ENCODE measurements at regions not wholly inside any gene's neighbourhood (a gene's known extent, or its start where the extent isn't known, plus 50 kb on each side); places are given as distances from the start of the nearest gene placed in this dataset.

DNA sequence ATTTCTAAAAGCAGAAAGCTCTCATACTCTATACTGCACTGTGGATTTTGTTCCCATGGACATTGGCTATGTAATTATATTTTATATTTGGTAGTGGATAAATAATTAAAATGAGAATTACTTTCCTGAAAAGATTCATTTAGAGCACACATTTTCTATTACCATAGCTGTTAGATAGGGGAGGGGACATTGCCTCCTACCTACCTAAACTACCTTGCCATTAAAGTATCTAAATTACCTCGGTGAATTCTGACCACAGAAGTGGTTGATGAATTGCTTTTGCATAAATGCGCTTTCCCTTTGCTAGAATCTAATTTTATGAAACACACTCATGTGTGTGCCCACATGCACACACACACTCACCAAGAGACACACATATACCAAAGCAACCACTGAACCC, 329.1 kb downstream of the MTX2 start:
- no peak overlapping the region for H3K27ac ChIP-seq (ENCODE audit: low read length)
- no peak for TF ChIP-seq POLR2AphosphoS5 (IDR thresholded peaks at IDR 0.05; ENCODE audit: low read depth, low read length)
- no peak for TF ChIP-seq TCF7L2 (IDR thresholded peaks at IDR 0.05; ENCODE audit: low read depth, low read length)
- no peak for TF ChIP-seq SIN3A (IDR thresholded peaks at IDR 0.05; ENCODE audit: borderline replicate concordance, insufficient read depth, low read depth, low read length)
- TF ChIP-seq, protein P1, sequence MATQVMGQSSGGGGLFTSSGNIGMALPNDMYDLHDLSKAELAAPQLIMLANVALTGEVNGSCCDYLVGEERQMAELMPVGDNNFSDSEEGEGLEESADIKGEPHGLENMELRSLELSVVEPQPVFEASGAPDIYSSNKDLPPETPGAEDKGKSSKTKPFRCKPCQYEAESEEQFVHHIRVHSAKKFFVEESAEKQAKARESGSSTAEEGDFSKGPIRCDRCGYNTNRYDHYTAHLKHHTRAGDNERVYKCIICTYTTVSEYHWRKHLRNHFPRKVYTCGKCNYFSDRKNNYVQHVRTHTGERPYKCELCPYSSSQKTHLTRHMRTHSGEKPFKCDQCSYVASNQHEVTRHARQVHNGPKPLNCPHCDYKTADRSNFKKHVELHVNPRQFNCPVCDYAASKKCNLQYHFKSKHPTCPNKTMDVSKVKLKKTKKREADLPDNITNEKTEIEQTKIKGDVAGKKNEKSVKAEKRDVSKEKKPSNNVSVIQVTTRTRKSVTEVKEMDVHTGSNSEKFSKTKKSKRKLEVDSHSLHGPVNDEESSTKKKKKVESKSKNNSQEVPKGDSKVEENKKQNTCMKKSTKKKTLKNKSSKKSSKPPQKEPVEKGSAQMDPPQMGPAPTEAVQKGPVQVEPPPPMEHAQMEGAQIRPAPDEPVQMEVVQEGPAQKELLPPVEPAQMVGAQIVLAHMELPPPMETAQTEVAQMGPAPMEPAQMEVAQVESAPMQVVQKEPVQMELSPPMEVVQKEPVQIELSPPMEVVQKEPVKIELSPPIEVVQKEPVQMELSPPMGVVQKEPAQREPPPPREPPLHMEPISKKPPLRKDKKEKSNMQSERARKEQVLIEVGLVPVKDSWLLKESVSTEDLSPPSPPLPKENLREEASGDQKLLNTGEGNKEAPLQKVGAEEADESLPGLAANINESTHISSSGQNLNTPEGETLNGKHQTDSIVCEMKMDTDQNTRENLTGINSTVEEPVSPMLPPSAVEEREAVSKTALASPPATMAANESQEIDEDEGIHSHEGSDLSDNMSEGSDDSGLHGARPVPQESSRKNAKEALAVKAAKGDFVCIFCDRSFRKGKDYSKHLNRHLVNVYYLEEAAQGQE (IDR thresholded peaks at IDR 0.05; ENCODE audit: insufficient read depth in 1 of 2, low read depth in 2 of 2, low read length in 1 of 2) = no peak
- TF ChIP-seq, protein P2, sequence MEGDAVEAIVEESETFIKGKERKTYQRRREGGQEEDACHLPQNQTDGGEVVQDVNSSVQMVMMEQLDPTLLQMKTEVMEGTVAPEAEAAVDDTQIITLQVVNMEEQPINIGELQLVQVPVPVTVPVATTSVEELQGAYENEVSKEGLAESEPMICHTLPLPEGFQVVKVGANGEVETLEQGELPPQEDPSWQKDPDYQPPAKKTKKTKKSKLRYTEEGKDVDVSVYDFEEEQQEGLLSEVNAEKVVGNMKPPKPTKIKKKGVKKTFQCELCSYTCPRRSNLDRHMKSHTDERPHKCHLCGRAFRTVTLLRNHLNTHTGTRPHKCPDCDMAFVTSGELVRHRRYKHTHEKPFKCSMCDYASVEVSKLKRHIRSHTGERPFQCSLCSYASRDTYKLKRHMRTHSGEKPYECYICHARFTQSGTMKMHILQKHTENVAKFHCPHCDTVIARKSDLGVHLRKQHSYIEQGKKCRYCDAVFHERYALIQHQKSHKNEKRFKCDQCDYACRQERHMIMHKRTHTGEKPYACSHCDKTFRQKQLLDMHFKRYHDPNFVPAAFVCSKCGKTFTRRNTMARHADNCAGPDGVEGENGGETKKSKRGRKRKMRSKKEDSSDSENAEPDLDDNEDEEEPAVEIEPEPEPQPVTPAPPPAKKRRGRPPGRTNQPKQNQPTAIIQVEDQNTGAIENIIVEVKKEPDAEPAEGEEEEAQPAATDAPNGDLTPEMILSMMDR (IDR thresholded peaks at IDR 0.05) = no peak
- H3K4me1 ChIP-seq (ENCODE audit: control insufficient read depth, insufficient read depth, low read length) = no peaks in the 10 kb centered on the region
- no TSS peak for BruUV-seq (replicated peaks)
- H3K36me3 ChIP-seq (ENCODE audit: control insufficient read depth, insufficient read depth, low read length) = no peaks in the 10 kb centered on the region
- CTCF ChIA-PET = no interaction called here
- ATAC-seq (no peak), DNase-seq (ENCODE audit: low read depth, low spot score) (no peak)
- no peaks in the 10 kb centered on the region for H3K9me3 ChIP-seq (ENCODE audit: control insufficient read depth, insufficient read depth, low read depth, low read length)
- no peak overlapping the region for H3K4me3 ChIP-seq (ENCODE audit: low read depth in 2 of 2, low read length in 2 of 2)
- H3K27me3 ChIP-seq (ENCODE audit: control insufficient read depth, insufficient read depth, low read length) = peaks cover 4% of the 10 kb centered on the region; the same call in 1 of the 2 replicates
- POLR2A ChIA-PET = no interaction called here
- in situ Hi-C loops (cut with HindIII; ENCODE audit: low pct_unique_long_range_greater_than_20kb, low sequenced_read_pairs) = no loop called here
- intact Hi-C loops (cut with micrococcal nuclease; ENCODE audit: unreplicated experiment) = no loop called here

DNA sequence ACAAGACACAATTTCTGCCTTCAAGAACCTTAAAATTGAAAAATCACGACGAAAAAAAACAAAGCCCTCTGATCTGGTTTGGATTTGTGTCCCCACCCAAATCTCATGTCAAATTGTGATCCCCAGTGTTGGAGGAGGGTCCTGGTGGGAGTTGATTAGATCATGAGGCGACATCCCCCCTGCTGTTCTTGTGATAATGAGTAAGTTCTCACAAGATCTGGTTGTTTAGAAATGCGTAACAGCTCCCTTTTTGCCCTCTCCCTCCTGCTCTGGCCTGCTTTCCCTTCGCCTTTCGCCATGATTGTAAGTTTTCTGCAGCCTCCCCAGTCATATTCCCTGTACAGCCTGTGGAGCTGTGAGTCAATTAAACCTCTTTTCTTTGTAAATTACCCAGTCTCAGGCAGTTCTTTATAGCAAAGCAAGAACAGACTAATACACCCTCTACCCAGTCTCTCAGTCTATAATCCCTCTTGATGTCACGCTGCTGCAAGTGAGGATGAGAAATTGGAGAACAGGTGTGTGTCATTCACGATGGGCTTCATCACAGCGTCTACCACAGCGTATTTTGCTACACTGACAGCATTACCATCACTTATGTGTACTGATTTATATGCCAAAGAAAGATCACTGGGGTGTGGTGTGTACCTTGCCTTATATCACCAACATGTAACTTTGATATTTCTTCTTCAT, 330.7 kb downstream of the MTX2 start:
- Histone ChIP-seq H3K36me3 (ENCODE audit: control insufficient read depth, insufficient read depth, low read length) (no peaks in the 10 kb centered on the region), H3K27ac (ENCODE audit: low read length) (no peak overlapping the region), H3K27me3 (ENCODE audit: control insufficient read depth, insufficient read depth, low read length) (peaks cover 4% of the 10 kb centered on the region; the same call in 1 of the 2 replicates), H3K4me1 (ENCODE audit: control insufficient read depth, insufficient read depth, low read length) (no peaks in the 10 kb centered on the region), H3K9me3 (ENCODE audit: control insufficient read depth, insufficient read depth, low read depth, low read length) (no peaks in the 10 kb centered on the region), H3K4me3 (ENCODE audit: low read depth in 2 of 2, low read length in 2 of 2) (no peak overlapping the region)
- ChIA-PET POLR2A (no interaction called here), CTCF (no interaction called here)
- ATAC-seq (no peak), DNase-seq (ENCODE audit: low read depth, low spot score) (no peak)
- TF ChIP-seq POLR2AphosphoS5 (IDR thresholded peaks at IDR 0.05; ENCODE audit: low read depth, low read length) = no peak
- no peak for TF ChIP-seq TCF7L2 (IDR thresholded peaks at IDR 0.05; ENCODE audit: low read depth, low read length)
- no peak for TF ChIP-seq SIN3A (IDR thresholded peaks at IDR 0.05; ENCODE audit: borderline replicate concordance, insufficient read depth, low read depth, low read length)
- TF ChIP-seq, protein P1 (IDR thresholded peaks at IDR 0.05; ENCODE audit: insufficient read depth in 1 of 2, low read depth in 2 of 2, low read length in 1 of 2) = no peak
- TF ChIP-seq, protein P2 (IDR thresholded peaks at IDR 0.05) = no peak
- BruUV-seq (replicated peaks) = no TSS peak
- in situ Hi-C loops (cut with HindIII; ENCODE audit: low pct_unique_long_range_greater_than_20kb, low sequenced_read_pairs) = no loop called here
- intact Hi-C loops (cut with micrococcal nuclease; ENCODE audit: unreplicated experiment) = no loop called here
